GM12891 (cell line): ENCODE measurements at regions not wholly inside any gene's neighbourhood (a gene's known extent, or its start where the extent isn't known, plus 50 kb on each side); places are given as distances from the start of the nearest gene placed in this dataset.

Source experiments
- DNase-seq: peaks from one replicate; pipeline ENCODE4 v3.0.0; 2011; ENCODE audit warnings: low spot score; ENCODE audit not compliant: insufficient read length
- FAIRE-seq: peaks from 2 replicates; lab custom pipeline; 2011; peaks lifted over from hg19 to GRCh38; lab: Jason Lieb, UNC
- PAX5 ChIP-seq: IDR thresholded peaks from 2 replicates; pipeline ENCODE4 v1.6.1; 2011; ENCODE audit warnings: low read length, moderate library complexity, mild to moderate bottlenecking; ENCODE audit not compliant: insufficient read depth, severe bottlenecking
- POLR2A ChIP-seq: IDR thresholded peaks from 2 replicates; pipeline ENCODE4 v1.6.1; 2011; ENCODE audit warnings: low read depth, low read length, control low read depth
- POLR2AphosphoS5 ChIP-seq: IDR thresholded peaks from 2 replicates; pipeline ENCODE4 v1.6.1; 2011; ENCODE audit warnings: low read depth, low read length, control low read depth
- POU2F2 ChIP-seq: IDR thresholded peaks from 2 replicates; pipeline ENCODE4 v1.6.1; 2011; ENCODE audit warnings: low read depth, mild to moderate bottlenecking, control low read depth, low read length, moderate library complexity
- SPI1 ChIP-seq: IDR thresholded peaks from 2 replicates; pipeline ENCODE4 v1.6.1; 2011; ENCODE audit warnings: low read depth, low read length, control low read depth
- TAF1 ChIP-seq: IDR thresholded peaks from 2 replicates; pipeline ENCODE4 v1.6.1; 2011; ENCODE audit warnings: low read depth, low read length, control low read depth

DNA sequence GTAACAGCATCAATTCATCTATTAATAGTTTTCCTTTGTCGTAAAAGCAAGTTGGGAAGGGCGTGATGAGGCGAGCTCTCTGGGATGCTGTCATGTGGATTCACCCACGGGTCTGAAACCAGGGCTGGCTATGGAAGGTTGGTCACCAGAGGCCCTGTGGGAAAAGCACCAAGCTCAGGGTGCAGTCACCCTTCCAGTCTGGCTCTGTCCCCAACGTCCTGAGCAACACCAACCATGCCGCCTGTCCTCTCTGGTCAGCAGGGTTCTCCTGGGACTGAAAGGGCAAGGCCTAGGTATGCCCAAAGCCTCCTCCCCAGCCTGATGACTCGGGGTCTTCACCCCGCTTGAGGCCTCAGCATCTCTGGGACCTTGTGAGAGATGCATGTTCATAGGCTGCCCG is 97.2 kb upstream of the MSX1 start:
- FAIRE-seq (no peak), DNase-seq (no peak)
- TF ChIP-seq SPI1 (no peak), POU2F2 (no peak), POLR2AphosphoS5 (no peak), PAX5 (no peak), TAF1 (no peak), POLR2A (no peak)

DNA sequence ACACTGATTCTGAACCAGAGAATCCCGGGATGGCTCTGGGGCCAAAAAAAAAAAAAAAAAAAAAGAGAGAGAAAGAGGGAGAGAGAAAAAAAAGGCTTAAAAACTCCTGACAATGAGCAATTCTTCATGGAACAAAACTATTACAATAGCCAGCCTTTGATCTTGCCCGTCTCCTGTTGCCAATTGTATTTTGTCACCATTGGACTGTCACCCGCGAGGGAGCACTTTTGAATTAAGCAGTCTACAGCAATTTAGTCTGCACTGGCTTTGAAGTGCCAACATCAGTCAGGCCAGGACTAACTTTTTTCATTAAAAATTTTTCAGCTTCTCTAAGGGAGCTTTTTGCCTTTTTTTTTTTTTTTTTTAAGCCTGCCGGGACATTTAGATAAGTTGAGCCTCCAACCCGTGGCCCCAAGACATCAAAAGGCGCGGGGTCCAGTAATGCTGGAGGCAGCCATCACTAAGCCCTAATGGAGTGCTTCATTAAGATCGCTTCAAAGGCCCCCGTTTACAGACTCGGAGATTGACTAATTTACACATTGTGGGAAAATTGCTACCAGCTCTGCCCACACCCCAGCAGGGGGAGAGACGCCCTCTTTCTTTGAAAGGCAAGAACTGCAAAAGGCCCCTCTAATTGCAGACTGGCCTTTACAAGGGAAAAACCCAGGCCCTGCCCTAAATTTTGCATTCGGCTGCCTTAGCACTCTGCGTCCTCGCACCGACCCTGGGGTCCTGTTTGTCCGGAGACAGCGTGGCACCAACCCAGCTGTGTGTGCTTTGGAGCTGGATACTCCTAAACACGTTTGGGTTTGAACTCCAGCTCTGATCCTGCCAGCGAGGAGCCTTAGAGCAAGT is 98.1 kb upstream of the MSX1 start:
- DNase-seq (no peak), FAIRE-seq (peak; percentile 57)
- TF ChIP-seq PAX5: no peak
- no peak for TF ChIP-seq SPI1
- TF ChIP-seq POLR2A: no peak
- TF ChIP-seq POU2F2: 0 out of 2 replicates have a peak, but pooled peaks have one; percentile 18
- no peak for TF ChIP-seq TAF1
- TF ChIP-seq POLR2AphosphoS5: no peak

DNA sequence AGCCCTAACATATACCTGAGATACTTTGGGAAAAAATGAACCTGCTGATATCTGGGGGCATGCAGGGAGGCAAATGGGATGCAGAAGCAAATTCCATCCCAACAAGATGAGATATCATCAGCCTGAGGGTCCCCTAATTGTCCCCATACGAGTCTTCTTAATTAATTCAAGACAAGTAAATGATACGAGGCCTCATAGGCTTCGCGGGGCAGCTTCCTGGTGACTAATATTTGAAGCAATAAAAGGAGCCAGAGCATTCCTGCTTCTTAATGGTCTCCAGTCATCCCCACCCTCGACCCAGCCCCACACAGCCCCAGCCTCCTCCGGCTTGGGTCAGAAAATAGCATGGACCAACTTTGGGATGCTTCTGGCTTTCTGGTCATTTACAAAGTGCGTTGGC is 99.6 kb upstream of the MSX1 start:
- FAIRE-seq (no peak), DNase-seq (no peak)
- TF ChIP-seq POU2F2 (no peak), POLR2AphosphoS5 (no peak), PAX5 (no peak)

DNA sequence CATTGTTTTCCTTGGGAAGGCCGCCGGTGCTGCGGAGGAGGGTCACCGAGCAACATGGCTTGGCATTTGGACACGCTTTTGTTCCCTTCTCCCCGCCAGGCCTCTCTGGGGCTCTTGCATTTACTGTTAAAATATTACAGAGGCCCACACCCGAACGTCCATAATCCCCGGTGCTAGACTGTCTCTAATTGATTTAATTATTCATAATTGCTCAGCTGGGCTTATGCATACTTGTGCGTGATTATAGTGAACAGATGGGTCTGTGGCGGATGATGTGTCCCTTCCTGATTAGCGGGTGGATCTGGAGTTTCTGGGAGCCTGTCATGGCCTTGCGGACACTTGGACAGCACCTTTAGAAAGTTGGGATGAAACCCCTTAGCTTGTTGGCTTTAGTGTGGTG is 100.2 kb upstream of the MSX1 start:
- DNase-seq: no peak
- FAIRE-seq: no peak
- TF ChIP-seq POU2F2: no peak
- TF ChIP-seq SPI1: no peak
- no peak for TF ChIP-seq TAF1
- TF ChIP-seq POLR2AphosphoS5: no peak
- no peak for TF ChIP-seq PAX5
- TF ChIP-seq POLR2A: no peak

DNA sequence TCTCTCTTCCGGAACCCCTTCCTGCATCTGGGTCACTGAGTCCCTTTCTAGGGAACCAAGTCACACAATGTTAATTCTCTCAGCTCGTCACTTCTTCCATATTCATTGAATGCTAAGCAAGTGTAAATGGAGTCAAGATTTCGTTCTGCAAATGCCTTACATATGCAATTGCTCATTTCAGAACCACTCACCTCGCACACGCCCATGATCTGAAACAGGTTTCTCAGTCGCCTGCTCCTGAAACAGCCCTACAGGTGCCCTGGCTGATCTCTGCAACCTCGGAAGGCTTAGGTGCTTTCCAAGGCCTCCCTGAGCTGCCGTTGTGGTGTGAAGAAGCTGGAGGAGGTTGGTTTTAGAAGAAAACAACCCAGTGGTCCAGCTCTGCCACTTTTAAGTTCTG is 100.8 kb upstream of the MSX1 start:
- TF ChIP-seq POU2F2: no peak; the same call in 1 of the 2 replicates
- no peak for TF ChIP-seq PAX5
- no peak for TF ChIP-seq POLR2A
- no peak for TF ChIP-seq TAF1
- no peak for TF ChIP-seq SPI1
- TF ChIP-seq POLR2AphosphoS5: no peak
- DNase-seq (peak; percentile 41), FAIRE-seq (peak; percentile 86)

DNA sequence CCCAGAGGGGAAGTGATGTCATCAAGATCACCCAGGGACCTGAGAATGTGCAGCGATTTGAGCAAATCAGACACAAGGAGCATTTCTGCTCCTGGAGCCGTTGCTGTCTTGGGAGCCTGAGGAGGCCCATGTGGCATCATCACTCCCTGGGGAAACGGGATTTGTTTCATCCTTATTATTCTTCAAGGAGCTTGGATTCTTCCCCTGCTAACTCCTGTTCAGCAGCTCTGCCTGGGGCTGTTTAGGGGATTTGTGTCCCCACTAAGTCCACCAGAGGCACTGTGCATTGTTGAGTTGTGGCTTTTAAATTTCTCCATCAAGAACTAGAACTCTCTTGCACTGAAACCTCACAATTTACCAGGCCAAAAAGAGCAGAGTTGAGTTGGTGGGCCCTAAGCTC is 104.2 kb upstream of the MSX1 start:
- no peak for TF ChIP-seq TAF1
- TF ChIP-seq POLR2A: no peak
- TF ChIP-seq POU2F2: no peak
- no peak for TF ChIP-seq POLR2AphosphoS5
- TF ChIP-seq PAX5: no peak
- TF ChIP-seq SPI1: no peak
- no peak for DNase-seq
- no peak for FAIRE-seq

DNA sequence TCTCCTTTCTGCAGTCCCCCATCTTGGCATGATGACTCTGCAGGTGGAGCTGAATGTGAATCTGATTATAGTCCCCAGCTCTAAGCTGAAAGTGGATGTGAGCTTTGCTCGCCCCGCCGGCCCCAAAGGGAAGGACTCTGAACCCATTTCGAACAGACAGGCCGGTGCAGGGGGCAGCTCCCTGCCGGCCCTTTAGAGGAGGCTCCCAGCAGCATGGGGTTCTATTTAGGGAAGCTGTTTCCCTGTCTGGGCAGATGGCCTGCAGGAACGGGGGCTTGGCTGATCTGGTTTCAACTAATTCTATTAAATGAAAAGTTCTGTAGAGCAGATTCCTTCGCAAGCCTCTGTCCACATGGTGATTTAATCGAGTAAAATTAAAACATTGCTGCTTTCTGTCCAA is 104.8 kb upstream of the MSX1 start:
- no peak for TF ChIP-seq POLR2A
- TF ChIP-seq TAF1: no peak
- TF ChIP-seq PAX5: no peak
- no peak for TF ChIP-seq POLR2AphosphoS5
- no peak for TF ChIP-seq SPI1
- TF ChIP-seq POU2F2: no peak
- FAIRE-seq (no peak), DNase-seq (no peak)

DNA sequence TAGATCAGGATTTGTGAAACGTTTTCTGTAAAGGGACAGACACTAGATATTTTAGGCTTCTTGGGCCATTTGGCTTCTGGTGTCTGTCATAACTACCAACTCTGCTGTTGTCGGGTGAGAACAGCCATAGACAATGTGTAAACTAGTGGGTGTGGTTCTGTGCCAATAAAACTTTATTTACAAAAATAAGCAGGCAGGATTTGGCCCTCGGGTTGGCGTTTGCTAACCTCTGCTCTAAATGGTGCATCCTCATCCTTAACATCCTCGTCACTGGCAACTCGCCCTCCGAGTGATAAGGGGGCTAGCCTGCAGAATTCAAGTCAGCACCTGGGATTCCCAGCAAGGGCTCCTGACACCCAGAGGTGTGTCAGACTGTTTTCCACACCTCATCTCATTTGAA is 105.8 kb upstream of the MSX1 start:
- no peak for FAIRE-seq

DNA sequence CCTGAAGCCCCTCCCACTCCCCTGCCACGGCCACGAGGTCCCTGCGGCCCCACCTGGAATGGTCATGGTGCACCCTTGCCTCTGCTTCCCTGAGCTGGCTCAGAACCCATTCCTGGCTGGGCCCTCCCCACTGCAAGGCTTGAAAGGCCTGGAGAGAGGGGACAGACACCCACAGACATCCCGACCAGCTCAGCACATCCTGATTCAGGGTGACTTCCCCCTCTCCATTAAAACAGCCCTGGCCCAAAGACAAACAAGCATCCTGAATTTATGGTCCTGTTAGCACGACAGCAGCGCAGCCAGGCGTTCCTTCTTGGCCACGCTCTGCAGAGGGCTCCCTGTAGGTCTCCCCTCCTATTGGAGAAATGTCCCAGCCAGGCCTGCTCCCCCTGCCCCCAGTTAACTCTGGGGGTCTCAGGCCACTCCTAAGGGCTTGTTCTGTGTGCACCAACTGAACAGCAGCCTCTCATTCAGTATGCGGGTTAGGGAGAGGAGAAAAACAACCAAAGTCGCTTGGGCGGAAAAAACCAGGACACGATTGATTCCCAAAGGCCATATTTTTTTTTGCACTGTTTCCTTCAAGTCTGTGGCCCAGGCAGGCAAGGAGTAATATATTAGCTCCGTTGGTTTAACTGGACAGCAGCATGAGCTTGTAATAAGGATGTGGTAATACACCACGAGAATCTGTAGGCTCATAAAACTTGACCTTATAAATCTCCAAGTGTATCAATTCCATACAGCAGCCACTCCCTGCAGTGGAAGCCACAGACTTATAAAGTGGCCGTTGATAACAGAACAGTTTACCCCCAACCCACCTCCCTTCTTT is 106.7 kb upstream of the MSX1 start:
- FAIRE-seq (no peak), DNase-seq (no peak)
- TF ChIP-seq SPI1 (no peak), POLR2AphosphoS5 (no peak), POU2F2 (no peak), PAX5 (no peak), POLR2A (no peak), TAF1 (no peak)

More for the DNA sequence above, 105.8 kb upstream of the MSX1 start:
- TF ChIP-seq SPI1 (no peak), POU2F2 (no peak), POLR2AphosphoS5 (no peak), POLR2A (no peak), PAX5 (no peak), TAF1 (no peak)
- DNase-seq: no peak

DNA sequence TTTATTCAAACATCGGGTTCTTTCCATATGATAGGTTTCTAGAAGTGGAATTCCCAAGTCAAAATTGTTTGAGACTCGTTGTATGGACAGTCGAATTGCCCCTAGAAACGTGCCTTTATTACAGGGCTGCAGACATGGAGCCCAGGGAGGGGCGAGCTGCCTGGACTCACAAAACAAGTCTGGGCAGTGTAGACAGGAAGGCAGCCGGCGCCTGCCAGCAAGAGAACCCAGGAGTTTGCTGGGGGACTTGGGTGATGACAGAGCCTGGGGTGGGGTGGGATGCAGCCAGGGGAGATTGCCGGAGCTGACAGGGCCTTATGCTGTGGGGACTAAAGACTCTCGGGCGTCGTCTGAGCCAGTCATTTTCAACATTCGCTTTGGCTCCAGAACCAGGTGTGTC is 107.4 kb upstream of the MSX1 start:
- TF ChIP-seq SPI1 (no peak), POLR2AphosphoS5 (no peak), POLR2A (no peak), TAF1 (no peak), POU2F2 (no peak), PAX5 (no peak)
- FAIRE-seq: no peak
- no peak for DNase-seq
